GM23338 (cell line): ENCODE measurements at regions not wholly inside any gene's neighbourhood (a gene's known extent, or its start where the extent isn't known, plus 50 kb on each side); places are given as distances from the start of the nearest gene placed in this dataset.

ENCODE experiments used
- ATAC-seq: fragments of 200-7000 bp; cut with Tn5 transposase; 3 replicates; pipeline ENCODE4 v1.9.1; 2020
- DNase-seq: peaks from one replicate; pipeline ENCODE4 v3.0.0-alpha.2; 2015; ENCODE audit warnings: low spot score
- H2AFZ ChIP-seq: fragments of 200-600 bp; sonication (generic); 2 replicates; pipeline ENCODE4 v1.8.0; 2016; ENCODE audit warnings: antibody characterized with exemption, mild to moderate bottlenecking, moderate library complexity
- H3F3A ChIP-seq: fragments of 200-600 bp; sonication (generic); replicated peaks from 2 replicates; pipeline ENCODE4 v1.8.0; 2017; ENCODE audit warnings: antibody characterized with exemption, mixed run types, low read depth
- H3K27ac ChIP-seq: fragments of 200-600 bp; sonication (generic); 2 replicates; pipeline ENCODE4 v1.6.1; 2016; ENCODE audit warnings: low read depth
- H3K27me3 ChIP-seq: fragments of 200-600 bp; sonication (generic); 2 replicates; pipeline ENCODE4 v1.8.0; 2016; ENCODE audit warnings: mild to moderate bottlenecking, mixed run types, moderate library complexity; ENCODE audit not compliant: insufficient read depth
- H3K36me3 ChIP-seq: fragments of 200-600 bp; sonication (generic); 2 replicates; pipeline ENCODE4 v1.8.0; 2016; ENCODE audit warnings: mild to moderate bottlenecking; ENCODE audit not compliant: insufficient read depth
- H3K4me1 ChIP-seq: fragments of 200-600 bp; sonication (generic); 2 replicates; pipeline ENCODE4 v1.8.0; 2016; ENCODE audit warnings: mild to moderate bottlenecking, moderate library complexity; ENCODE audit not compliant: insufficient read depth
- H3K4me2 ChIP-seq: fragments of 200-600 bp; sonication (generic); 2 replicates; pipeline ENCODE4 v1.7.1; 2017; ENCODE audit warnings: mixed run types
- H3K4me3 ChIP-seq: fragments of 200-600 bp; sonication (generic); 2 replicates; pipeline ENCODE4 v1.6.1; 2016; ENCODE audit warnings: mixed run types
- H3K79me2 ChIP-seq: fragments of 200-600 bp; sonication (generic); replicated peaks from 2 replicates; pipeline ENCODE4 v1.8.0; 2017; ENCODE audit warnings: mild to moderate bottlenecking; ENCODE audit not compliant: insufficient read depth
- H3K9me2 ChIP-seq: fragments of 200-600 bp; sonication (generic); 2 replicates; pipeline ENCODE4 v1.8.0; 2017; ENCODE audit not compliant: insufficient read depth
- H4K20me1 ChIP-seq: fragments of 200-600 bp; sonication (generic); replicated peaks from 2 replicates; pipeline ENCODE4 v1.8.0; 2017; ENCODE audit warnings: mild to moderate bottlenecking; ENCODE audit not compliant: insufficient read depth
- H3K27ac Mint-ChIP-seq: 2 replicates; pipeline ENCODE4 v1.8.0; 2020; ENCODE audit warnings: inconsistent platforms, mild to moderate bottlenecking, moderate library complexity, mixed read lengths
- H3K27me3 Mint-ChIP-seq: 3 replicates; pipeline ENCODE4 v1.8.0; 2022; ENCODE audit warnings: low read depth, mild to moderate bottlenecking, moderate library complexity, mixed read lengths, inconsistent platforms; ENCODE audit not compliant: insufficient read depth, poor library complexity
- H3K36me3 Mint-ChIP-seq: 3 replicates; pipeline ENCODE4 v1.8.0; 2021; ENCODE audit warnings: low read depth, mild to moderate bottlenecking, inconsistent platforms, moderate library complexity, mixed read lengths
- H3K4me1 Mint-ChIP-seq: 3 replicates; pipeline ENCODE4 v1.8.0; 2020; ENCODE audit warnings: mild to moderate bottlenecking, inconsistent platforms, mixed read lengths
- H3K4me3 Mint-ChIP-seq: 3 replicates; pipeline ENCODE4 v1.8.0; 2021; ENCODE audit warnings: moderate library complexity, mild to moderate bottlenecking, inconsistent platforms, mixed read lengths
- H3K9me3 Mint-ChIP-seq: 3 replicates; pipeline ENCODE4 v1.8.0; 2020; ENCODE audit warnings: moderate library complexity, mild to moderate bottlenecking, inconsistent platforms, mixed read lengths
- CREB1 ChIP-seq: fragments of 250-450 bp; sonication (Bioruptor Pico); IDR thresholded peaks from 2 replicates; pipeline ENCODE4 v1.5.0; 2020; ENCODE audit warnings: low read depth, mild to moderate bottlenecking, moderate library complexity
- CTCF ChIP-seq, 2 experiments: fragments of 200-600 bp in 1 of 2; sonication (generic) in 1 of 2; conservative IDR thresholded peaks; 2 replicates each; pipeline versions ENCODE4 v1.5.1 to v1.6.1; 2016 to 2017; ENCODE audit warnings: antibody characterized with exemption in 2 of 2, low read depth in 2 of 2, mild to moderate bottlenecking in 2 of 2, moderate library complexity in 1 of 2
- EZH2 ChIP-seq: fragments of 200-600 bp; sonication (generic); IDR thresholded peaks from one replicate; pipeline ENCODE4 v1.8.0; 2017; ENCODE audit warnings: antibody characterized with exemption, mild to moderate bottlenecking, low read depth; ENCODE audit not compliant: unreplicated experiment
- EZH2phosphoT487 ChIP-seq: fragments of 200-600 bp; sonication (generic); IDR thresholded peaks from one replicate; pipeline ENCODE4 v1.8.1; 2018; ENCODE audit warnings: antibody characterized with exemption; ENCODE audit not compliant: unreplicated experiment
- JUNB ChIP-seq: IDR thresholded peaks from one replicate; pipeline ENCODE4 v1.6.1; 2016; ENCODE audit warnings: antibody characterized with exemption; ENCODE audit not compliant: unreplicated experiment
- NANOG ChIP-seq: IDR thresholded peaks from 2 replicates; pipeline ENCODE4 v1.6.1; 2016; ENCODE audit warnings: antibody characterized with exemption, borderline replicate concordance
- POLR2AphosphoS5 ChIP-seq: IDR thresholded peaks from 2 replicates; pipeline ENCODE4 v1.6.1; 2016; ENCODE audit warnings: antibody characterized with exemption, low read depth
- STAT1 ChIP-seq: IDR thresholded peaks from one replicate; pipeline ENCODE4 v1.6.1; 2016; ENCODE audit warnings: antibody characterized with exemption; ENCODE audit not compliant: unreplicated experiment
- ZNF114 ChIP-seq: fragments of 250-450 bp; sonication (Bioruptor Pico); IDR thresholded peaks from 2 replicates; pipeline ENCODE4 v1.5.0; 2020; ENCODE audit warnings: mild to moderate bottlenecking, moderate library complexity
- ZNF331 ChIP-seq: fragments of 250-450 bp; sonication (Bioruptor Pico); IDR thresholded peaks from 2 replicates; pipeline ENCODE4 v1.5.0; 2020; ENCODE audit warnings: low read depth, mild to moderate bottlenecking, moderate library complexity
- ZNF462 ChIP-seq: fragments of 250-450 bp; sonication (Bioruptor Pico); IDR thresholded peaks from 2 replicates; pipeline ENCODE4 v1.5.0; 2020; ENCODE audit warnings: mild to moderate bottlenecking, moderate library complexity
- TF ChIP-seq, protein P1 (sequence below): IDR thresholded peaks from one replicate; pipeline ENCODE4 v1.6.1; 2018; ENCODE audit warnings: antibody characterized with exemption; ENCODE audit not compliant: unreplicated experiment
- TF ChIP-seq, protein P2 (sequence below): IDR thresholded peaks from 2 replicates; pipeline ENCODE4 v1.6.1; 2016; ENCODE audit warnings: antibody characterized with exemption

DNA sequence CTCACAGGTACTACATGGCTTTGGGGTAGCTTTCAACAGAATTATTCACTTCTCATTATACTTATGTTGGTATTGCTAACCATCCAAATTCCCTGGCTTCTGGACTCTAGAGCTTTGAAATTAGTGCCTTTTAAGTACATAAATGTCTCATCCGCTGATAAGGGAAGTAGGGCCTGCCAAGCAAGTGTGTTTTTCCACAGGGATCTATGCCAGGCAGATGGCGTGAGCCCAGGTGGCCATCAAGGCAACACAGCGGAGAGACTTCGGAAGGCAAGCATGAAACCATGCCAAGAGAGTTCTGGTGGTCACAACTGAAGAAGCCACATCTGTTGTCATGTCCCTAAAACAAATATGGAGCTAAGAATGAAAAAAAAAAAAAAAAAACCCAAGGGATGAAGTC, 503.1 kb upstream of the LCORL start:
- Histone ChIP-seq H3K4me1 (no peaks in the 10 kb centered on the region), H3K36me3 (no peaks in the 10 kb centered on the region), H3K4me3 (no peak overlapping the region), H3K4me2 (no peak overlapping the region), H3K9me2 (no peaks in the 10 kb centered on the region), H2AFZ (no peak overlapping the region), H3K27ac (no peak overlapping the region), H3K27me3 (no peaks in the 10 kb centered on the region), H4K20me1 (no peaks in the 10 kb centered on the region), H3F3A (no peaks in the 10 kb centered on the region), H3K79me2 (no peaks in the 10 kb centered on the region)
- no peak for ATAC-seq
- Mint-ChIP-seq H3K27me3 (peaks cover 4% of the 10 kb centered on the region), H3K9me3 (no peaks in the 10 kb centered on the region), H3K27ac (no peak overlapping the region), H3K4me3 (no peak overlapping the region), H3K36me3 (no peaks in the 10 kb centered on the region), H3K4me1 (no peaks in the 10 kb centered on the region)
- TF ChIP-seq STAT1 = no peak
- TF ChIP-seq EZH2 = no peak
- TF ChIP-seq EZH2phosphoT487 = no peak
- TF ChIP-seq, protein P1, sequence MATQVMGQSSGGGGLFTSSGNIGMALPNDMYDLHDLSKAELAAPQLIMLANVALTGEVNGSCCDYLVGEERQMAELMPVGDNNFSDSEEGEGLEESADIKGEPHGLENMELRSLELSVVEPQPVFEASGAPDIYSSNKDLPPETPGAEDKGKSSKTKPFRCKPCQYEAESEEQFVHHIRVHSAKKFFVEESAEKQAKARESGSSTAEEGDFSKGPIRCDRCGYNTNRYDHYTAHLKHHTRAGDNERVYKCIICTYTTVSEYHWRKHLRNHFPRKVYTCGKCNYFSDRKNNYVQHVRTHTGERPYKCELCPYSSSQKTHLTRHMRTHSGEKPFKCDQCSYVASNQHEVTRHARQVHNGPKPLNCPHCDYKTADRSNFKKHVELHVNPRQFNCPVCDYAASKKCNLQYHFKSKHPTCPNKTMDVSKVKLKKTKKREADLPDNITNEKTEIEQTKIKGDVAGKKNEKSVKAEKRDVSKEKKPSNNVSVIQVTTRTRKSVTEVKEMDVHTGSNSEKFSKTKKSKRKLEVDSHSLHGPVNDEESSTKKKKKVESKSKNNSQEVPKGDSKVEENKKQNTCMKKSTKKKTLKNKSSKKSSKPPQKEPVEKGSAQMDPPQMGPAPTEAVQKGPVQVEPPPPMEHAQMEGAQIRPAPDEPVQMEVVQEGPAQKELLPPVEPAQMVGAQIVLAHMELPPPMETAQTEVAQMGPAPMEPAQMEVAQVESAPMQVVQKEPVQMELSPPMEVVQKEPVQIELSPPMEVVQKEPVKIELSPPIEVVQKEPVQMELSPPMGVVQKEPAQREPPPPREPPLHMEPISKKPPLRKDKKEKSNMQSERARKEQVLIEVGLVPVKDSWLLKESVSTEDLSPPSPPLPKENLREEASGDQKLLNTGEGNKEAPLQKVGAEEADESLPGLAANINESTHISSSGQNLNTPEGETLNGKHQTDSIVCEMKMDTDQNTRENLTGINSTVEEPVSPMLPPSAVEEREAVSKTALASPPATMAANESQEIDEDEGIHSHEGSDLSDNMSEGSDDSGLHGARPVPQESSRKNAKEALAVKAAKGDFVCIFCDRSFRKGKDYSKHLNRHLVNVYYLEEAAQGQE = no peak
- TF ChIP-seq ZNF462 (CRISPR knock-in tag) = no peak
- TF ChIP-seq ZNF331 (CRISPR knock-in tag) = no peak
- TF ChIP-seq POLR2AphosphoS5 = no peak
- no peak for TF ChIP-seq ZNF114 (CRISPR knock-in tag)
- no peak for TF ChIP-seq NANOG
- TF ChIP-seq, protein P2, sequence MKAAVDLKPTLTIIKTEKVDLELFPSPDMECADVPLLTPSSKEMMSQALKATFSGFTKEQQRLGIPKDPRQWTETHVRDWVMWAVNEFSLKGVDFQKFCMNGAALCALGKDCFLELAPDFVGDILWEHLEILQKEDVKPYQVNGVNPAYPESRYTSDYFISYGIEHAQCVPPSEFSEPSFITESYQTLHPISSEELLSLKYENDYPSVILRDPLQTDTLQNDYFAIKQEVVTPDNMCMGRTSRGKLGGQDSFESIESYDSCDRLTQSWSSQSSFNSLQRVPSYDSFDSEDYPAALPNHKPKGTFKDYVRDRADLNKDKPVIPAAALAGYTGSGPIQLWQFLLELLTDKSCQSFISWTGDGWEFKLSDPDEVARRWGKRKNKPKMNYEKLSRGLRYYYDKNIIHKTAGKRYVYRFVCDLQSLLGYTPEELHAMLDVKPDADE = no peak
- TF ChIP-seq CTCF (conservative IDR thresholded peaks at IDR 0.05; ENCODE audit: low read depth in 2 of 2) = no peak
- no peak for TF ChIP-seq CREB1 (CRISPR knock-in tag)
- TF ChIP-seq JUNB = no peak
- no peak for DNase-seq
